Loucy (cell line): ENCODE measurements at regions not wholly inside any gene's neighbourhood (a gene's known extent, or its start where the extent isn't known, plus 50 kb on each side); places are given as distances from the start of the nearest gene placed in this dataset.

Experiments used
- H2AFZ ChIP-seq: fragments of 200-600 bp; sonication (generic); 2 replicates; pipeline ENCODE4 v1.6.0; 2016; ENCODE audit warnings: antibody characterized with exemption, mild to moderate bottlenecking, low read length, moderate library complexity
- H3F3A ChIP-seq: fragments of 200-600 bp; 2 replicates; pipeline ENCODE4 v1.6.0; 2016; ENCODE audit warnings: antibody characterized with exemption, low read depth, mild to moderate bottlenecking
- H3K27me3 ChIP-seq: fragments of 200-600 bp; sonication (generic); 2 replicates; pipeline ENCODE4 v1.6.1; 2014; ENCODE audit warnings: low read length, mild to moderate bottlenecking; ENCODE audit not compliant: insufficient read depth, poor library complexity, severe bottlenecking
- H3K36me3 ChIP-seq: fragments of 200-600 bp; sonication (generic); 2 replicates; pipeline ENCODE4 v1.6.1; 2016; ENCODE audit warnings: low read length; ENCODE audit not compliant: insufficient read depth
- H3K4me1 ChIP-seq: fragments of 200-600 bp; sonication (generic); 2 replicates; pipeline ENCODE4 v1.5.1; 2014; ENCODE audit warnings: low read length, mild to moderate bottlenecking; ENCODE audit not compliant: insufficient read depth, poor library complexity, severe bottlenecking
- H3K4me2 ChIP-seq: fragments of 200-600 bp; sonication (generic); 2 replicates; pipeline ENCODE4 v1.6.0; 2014; ENCODE audit warnings: antibody characterized with exemption, low read length, low read depth, mild to moderate bottlenecking; ENCODE audit not compliant: poor library complexity, severe bottlenecking
- H3K4me3 ChIP-seq: fragments of 200-600 bp; sonication (generic); 2 replicates; pipeline ENCODE4 v1.5.1; 2014; ENCODE audit warnings: low read length, mild to moderate bottlenecking, mixed read lengths; ENCODE audit not compliant: poor library complexity, severe bottlenecking
- H3K79me2 ChIP-seq: fragments of 200-600 bp; sonication (generic); 2 replicates; pipeline ENCODE4 v1.6.1; 2014; ENCODE audit warnings: low read length; ENCODE audit not compliant: insufficient read depth
- H3K9ac ChIP-seq: fragments of 200-600 bp; sonication (generic); 2 replicates; pipeline ENCODE4 v1.6.0; 2014; ENCODE audit warnings: mild to moderate bottlenecking, low read depth, low read length, moderate library complexity; ENCODE audit not compliant: poor library complexity, severe bottlenecking
- H3K9me2 ChIP-seq: fragments of 200-600 bp; sonication (generic); replicated peaks from 2 replicates; pipeline ENCODE4 v1.6.1; 2016; ENCODE audit warnings: low read depth, low read length, mixed read lengths
- H3K9me3 ChIP-seq: fragments of 200-600 bp; sonication (generic); 2 replicates; pipeline ENCODE4 v1.6.1; 2014; ENCODE audit warnings: mild to moderate bottlenecking, antibody characterized with exemption, low read length, low read depth; ENCODE audit not compliant: insufficient read depth
- H4K20me1 ChIP-seq: fragments of 200-600 bp; sonication (generic); 2 replicates; pipeline ENCODE4 v1.6.0; 2014; ENCODE audit warnings: antibody characterized with exemption, low read length, mild to moderate bottlenecking; ENCODE audit not compliant: insufficient read depth, poor library complexity, severe bottlenecking
- EZH2phosphoT487 ChIP-seq: fragments of 200-600 bp; IDR thresholded peaks from 2 replicates; pipeline ENCODE4 v1.6.1; 2018; ENCODE audit warnings: antibody characterized with exemption, mild to moderate bottlenecking, moderate library complexity, borderline replicate concordance
- TF ChIP-seq, protein P1 (sequence below): fragments of 200-600 bp; sonication (generic); conservative IDR thresholded peaks from 2 replicates; pipeline ENCODE4 v1.5.1; 2014; ENCODE audit warnings: mild to moderate bottlenecking, antibody characterized with exemption, low read length

DNA sequence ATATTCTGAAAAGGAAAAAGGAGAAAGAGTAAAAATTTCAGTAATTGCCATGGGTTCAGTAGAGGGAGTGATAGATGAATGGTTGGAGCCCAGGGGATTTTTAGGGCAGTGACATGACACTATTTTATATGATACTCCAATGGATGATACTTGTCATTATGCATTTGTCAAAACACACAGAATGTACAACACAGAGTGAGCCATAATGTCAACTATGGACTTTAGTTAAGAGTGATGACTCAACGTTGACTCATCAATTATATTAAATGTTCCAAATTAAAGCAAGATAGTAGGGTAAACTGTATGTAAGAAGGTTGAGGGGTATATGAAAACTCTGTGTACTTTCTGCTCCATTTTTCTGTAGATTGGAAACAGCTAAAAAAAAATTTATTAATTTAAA lies 586.4 kb downstream of the TAF11L14 start:
- Histone ChIP-seq H2AFZ (no peak overlapping the region), H3K4me3 (no peak overlapping the region), H4K20me1 (no peaks in the 10 kb centered on the region), H3K27me3 (no peaks in the 10 kb centered on the region), H3K4me1 (no peaks in the 10 kb centered on the region), H3K9me2 (no peaks in the 10 kb centered on the region), H3F3A (no peaks in the 10 kb centered on the region), H3K79me2 (no peaks in the 10 kb centered on the region), H3K36me3 (no peaks in the 10 kb centered on the region), H3K9ac (no peak overlapping the region), H3K4me2 (no peak overlapping the region), H3K9me3 (no peaks in the 10 kb centered on the region)
- TF ChIP-seq EZH2phosphoT487: no peak
- TF ChIP-seq, protein P1, sequence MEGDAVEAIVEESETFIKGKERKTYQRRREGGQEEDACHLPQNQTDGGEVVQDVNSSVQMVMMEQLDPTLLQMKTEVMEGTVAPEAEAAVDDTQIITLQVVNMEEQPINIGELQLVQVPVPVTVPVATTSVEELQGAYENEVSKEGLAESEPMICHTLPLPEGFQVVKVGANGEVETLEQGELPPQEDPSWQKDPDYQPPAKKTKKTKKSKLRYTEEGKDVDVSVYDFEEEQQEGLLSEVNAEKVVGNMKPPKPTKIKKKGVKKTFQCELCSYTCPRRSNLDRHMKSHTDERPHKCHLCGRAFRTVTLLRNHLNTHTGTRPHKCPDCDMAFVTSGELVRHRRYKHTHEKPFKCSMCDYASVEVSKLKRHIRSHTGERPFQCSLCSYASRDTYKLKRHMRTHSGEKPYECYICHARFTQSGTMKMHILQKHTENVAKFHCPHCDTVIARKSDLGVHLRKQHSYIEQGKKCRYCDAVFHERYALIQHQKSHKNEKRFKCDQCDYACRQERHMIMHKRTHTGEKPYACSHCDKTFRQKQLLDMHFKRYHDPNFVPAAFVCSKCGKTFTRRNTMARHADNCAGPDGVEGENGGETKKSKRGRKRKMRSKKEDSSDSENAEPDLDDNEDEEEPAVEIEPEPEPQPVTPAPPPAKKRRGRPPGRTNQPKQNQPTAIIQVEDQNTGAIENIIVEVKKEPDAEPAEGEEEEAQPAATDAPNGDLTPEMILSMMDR: no peak

GRCh38 chr5:18236386-18236785 lies 602.1 kb downstream of the TAF11L14 start:
- Histone ChIP-seq H3K4me2 (no peak overlapping the region), H3K79me2 (no peaks in the 10 kb centered on the region), H3K4me3 (no peak overlapping the region), H3K9me3 (no peaks in the 10 kb centered on the region), H3K9ac (no peak overlapping the region), H3K9me2 (no peaks in the 10 kb centered on the region), H4K20me1 (no peaks in the 10 kb centered on the region), H3K27me3 (no peaks in the 10 kb centered on the region), H3K4me1 (no peaks in the 10 kb centered on the region), H3K36me3 (no peaks in the 10 kb centered on the region), H3F3A (no peaks in the 10 kb centered on the region), H2AFZ (no peak overlapping the region)
- no peak for TF ChIP-seq EZH2phosphoT487
- TF ChIP-seq, protein P1: no peak

GRCh38 chr5:18238321-18238720 lies 604.1 kb downstream of the TAF11L14 start:
- no peak for TF ChIP-seq EZH2phosphoT487
- TF ChIP-seq, protein P1: no peak
- H4K20me1 ChIP-seq: no peaks in the 10 kb centered on the region
- no peaks in the 10 kb centered on the region for H3F3A ChIP-seq
- H3K9me2 ChIP-seq: no peaks in the 10 kb centered on the region
- no peaks in the 10 kb centered on the region for H3K36me3 ChIP-seq
- no peaks in the 10 kb centered on the region for H3K4me1 ChIP-seq
- H3K79me2 ChIP-seq: no peaks in the 10 kb centered on the region
- no peak overlapping the region for H3K4me3 ChIP-seq
- H3K4me2 ChIP-seq: no peak overlapping the region
- no peak overlapping the region for H3K9ac ChIP-seq
- no peaks in the 10 kb centered on the region for H3K9me3 ChIP-seq
- no peak overlapping the region for H2AFZ ChIP-seq
- H3K27me3 ChIP-seq: no peaks in the 10 kb centered on the region
